Cardiac septum (tissue), 1 donor: ENCODE measurements at regions not wholly inside any gene's neighbourhood (a gene's known extent, or its start where the extent isn't known, plus 50 kb on each side); places are given as distances from the start of the nearest gene placed in this dataset.

ENCODE experiments used
- DNase-seq: peaks from one replicate; pipeline ENCODE4 v3.0.0-alpha.2; 2020; ENCODE audit warnings: low spot score
- intact Hi-C: fragments of 100-400 bp; cut with DNase I; formaldehyde crosslinking; loops from one replicate; pipeline ENCODE4 v1.14.0; 2022
- donor health status: DM: no; HTN: no; CAD: no.

DNA sequence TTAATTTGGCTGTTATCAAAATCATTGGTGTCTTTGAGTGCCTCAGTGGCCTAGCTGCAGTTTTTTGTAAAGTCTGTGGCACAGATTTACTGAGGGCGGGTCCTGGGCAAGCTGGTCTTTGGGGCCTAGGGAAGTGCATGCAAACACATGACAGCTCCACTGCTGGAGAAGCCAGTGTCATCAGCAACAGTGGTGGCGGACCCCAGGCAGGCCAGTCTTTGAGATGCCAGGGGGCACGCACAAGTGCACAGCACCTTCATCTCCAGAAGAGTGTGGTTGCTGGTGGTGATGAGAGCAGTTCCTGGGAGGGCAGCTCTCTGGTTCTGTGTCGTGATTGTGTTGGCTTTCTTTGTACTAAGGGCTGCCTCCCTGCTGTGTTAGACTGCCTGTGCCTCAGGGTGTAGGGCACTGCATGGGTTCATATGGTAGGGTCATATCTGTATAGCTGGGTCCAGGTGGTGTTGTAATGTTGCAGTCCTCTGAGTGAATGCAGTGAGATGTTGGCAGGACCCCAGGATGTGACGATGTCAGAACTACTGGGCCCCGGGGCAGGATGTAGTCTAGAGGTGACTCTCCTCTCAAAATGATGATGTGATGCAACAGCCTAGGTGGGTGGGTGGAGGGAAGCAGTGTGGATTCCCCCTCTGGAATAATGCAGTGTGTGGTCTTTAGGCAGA lies 646.7 kb upstream of the CDH2 start:
- DNase-seq: no peak
- intact Hi-C loops: no loop called here

GRCh38 chr18:28820353-28820752 lies 643.4 kb upstream of the CDH2 start:
- intact Hi-C loops: no loop called here

GRCh38 chr18:28816155-28816554 lies 639.2 kb upstream of the CDH2 start:
- intact Hi-C loops: no loop called here
- DNase-seq: no peak

More at GRCh38 chr18:28820353-28820752, 643.4 kb upstream of the CDH2 start:
- no peak for DNase-seq

DNA sequence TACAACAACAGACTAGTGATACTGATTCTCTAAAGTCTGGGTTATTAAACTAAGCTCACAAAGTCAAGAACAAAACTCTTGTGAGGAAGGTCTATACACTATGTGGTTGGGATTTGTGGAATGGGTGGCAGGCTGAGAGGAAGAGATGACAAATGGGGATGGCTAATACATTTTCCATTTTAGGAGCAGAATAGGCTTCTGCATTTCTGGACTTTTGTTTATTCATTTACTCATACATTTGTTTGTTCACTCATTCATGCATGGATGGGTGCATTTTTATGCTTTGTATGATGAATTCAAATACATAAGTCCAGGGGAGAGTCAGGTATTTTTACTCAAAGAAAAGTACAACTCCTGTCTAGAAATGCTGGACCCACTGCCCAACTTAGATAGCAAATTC lies 637.4 kb upstream of the CDH2 start:
- DNase-seq: no peak
- intact Hi-C loops: no loop called here

DNA sequence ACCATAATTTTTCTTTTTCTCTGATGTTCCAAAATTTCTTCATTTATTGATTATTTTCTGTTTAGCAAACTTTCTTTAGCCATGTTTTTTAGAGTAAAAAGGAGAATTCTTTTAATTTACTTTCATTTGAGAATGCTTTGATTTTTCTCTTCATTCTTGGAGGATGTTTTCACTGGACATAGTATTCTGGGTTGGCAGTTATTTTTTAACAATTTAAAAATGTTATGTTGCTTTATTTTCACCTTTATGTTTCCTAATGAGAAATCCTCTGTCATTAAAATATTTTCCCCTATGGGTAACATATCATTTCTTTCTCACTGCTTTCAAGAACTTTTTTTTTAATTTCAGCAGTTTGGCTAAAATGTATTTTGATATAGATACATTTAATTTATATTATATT lies 631.4 kb upstream of the CDH2 start:
- intact Hi-C loops: no loop called here
- no peak for DNase-seq

DNA sequence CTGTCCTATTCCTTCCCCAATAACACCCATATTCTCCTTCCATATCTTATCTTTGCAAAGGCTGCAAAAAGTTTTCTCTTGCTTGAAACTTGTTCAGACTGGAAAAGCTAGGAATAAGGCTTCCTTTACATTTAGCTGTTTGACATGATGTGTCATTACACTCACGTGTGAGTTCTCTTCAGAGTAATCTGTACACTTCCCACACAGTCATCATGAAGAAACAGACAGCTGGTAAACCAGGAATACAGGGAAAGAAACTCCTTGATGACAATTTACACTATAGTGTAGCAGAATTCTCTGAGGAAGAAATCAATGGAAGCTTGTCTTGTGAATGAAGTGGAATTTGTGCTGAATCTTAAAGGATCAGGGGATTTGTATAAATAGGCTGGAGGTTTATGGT lies 628.6 kb upstream of the CDH2 start:
- intact Hi-C loops: no loop called here
- DNase-seq: no peak

DNA sequence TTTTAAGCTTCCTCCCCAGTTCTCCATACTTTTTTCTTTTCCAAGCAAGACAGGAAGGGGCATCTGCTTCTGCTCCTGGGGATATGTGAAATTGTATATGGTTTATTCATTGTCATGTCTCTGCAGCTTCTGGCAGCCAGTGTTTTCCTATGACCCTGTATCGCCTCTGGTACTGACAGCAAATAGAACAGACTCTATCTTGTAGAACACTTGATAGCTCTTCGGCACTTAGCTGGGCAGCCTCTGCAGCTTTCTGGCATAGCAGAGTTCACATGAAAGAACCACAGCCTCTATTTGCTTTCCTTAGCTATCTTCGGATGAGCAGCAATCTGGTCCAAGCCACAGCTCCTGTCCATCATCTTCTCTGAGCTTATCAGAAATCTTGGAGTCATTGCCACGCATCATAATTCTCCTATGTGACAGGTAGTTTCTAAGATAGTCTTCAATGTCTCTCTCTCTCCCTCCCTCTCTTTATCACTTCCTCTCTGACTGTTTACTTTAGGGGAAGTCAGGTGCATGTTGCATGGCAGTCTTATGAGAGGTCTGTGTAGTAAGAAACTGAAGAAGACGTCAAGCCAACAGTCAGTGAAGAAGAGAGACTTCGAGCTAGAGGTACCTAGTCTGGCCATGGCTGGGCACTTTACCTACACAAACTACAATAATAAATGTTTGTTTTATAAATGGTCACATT lies 627.7 kb upstream of the CDH2 start:
- DNase-seq: no peak
- intact Hi-C loops: no loop called here

- intact Hi-C loops: no loop called here
- DNase-seq: no peak
Observed at GRCh38 chr18:28802546-28802945, 625.6 kb upstream of the CDH2 start.

GRCh38 chr18:28801876-28802275 lies 624.9 kb upstream of the CDH2 start:
- DNase-seq: no peak
- intact Hi-C loops: no loop called here

DNA sequence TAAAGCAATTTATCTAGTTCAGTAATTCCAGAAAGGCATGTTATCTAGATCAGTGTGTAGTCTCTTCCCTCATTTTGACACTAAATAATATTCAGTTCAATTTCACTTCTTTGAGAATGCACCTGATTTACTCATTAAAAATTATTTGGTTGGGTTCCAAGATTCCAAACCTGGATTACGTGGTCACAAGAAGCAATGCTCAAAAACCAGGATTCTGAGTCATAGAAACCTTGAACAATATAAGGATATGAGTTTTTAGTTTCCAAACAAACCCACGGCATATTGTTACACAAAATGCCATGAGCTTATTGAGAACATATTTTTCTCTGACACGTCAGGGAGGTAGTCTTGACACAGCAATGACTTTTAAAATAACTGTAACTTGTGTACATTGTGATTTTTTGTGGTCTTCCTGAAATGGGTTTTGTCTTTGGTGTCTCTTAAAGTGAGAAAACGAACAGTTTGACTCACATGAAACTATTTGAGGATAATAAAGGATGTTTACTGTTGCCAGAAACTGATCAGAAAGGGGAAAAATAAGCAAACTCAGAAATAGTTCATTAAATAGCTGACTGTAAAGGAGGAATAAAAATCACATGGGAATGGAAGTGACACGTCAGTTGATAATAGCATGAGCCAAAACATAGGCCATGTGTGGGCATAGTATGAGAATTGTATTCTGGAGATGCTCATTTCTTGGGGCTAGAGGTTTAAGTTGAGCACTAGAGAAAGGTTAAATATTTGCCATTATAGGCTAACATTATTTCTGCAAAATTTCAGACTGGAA lies 617.7 kb upstream of the CDH2 start:
- intact Hi-C loops: no loop called here

DNA sequence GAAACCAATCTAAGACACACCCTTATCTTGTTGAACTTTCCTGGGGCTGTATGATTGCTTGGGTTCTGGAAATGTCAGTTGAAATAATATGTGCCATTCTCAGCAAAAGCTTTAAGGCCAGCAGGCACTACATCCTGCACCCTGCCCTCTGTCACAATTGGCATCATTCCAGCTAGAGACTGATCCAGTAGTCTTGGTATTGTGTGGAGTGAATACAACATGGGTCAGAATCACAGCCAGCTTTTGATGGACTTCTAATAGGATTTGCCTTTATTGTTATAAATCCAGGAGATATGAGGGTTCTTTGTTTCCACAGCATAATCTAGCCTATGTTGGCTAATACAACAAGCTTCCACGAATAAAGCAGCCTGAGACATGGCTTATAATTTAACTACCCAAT lies 617.0 kb upstream of the CDH2 start:
- no peak for DNase-seq
- intact Hi-C loops: no loop called here

More for the DNA sequence above, 617.7 kb upstream of the CDH2 start:
- no peak for DNase-seq

GRCh38 chr18:28792404-28793086 lies 615.6 kb upstream of the CDH2 start:
- intact Hi-C loops: no loop called here
- DNase-seq: no peak

GRCh38 chr18:28791101-28791500 lies 614.2 kb upstream of the CDH2 start:
- no peak for DNase-seq
- intact Hi-C loops: no loop called here

DNA sequence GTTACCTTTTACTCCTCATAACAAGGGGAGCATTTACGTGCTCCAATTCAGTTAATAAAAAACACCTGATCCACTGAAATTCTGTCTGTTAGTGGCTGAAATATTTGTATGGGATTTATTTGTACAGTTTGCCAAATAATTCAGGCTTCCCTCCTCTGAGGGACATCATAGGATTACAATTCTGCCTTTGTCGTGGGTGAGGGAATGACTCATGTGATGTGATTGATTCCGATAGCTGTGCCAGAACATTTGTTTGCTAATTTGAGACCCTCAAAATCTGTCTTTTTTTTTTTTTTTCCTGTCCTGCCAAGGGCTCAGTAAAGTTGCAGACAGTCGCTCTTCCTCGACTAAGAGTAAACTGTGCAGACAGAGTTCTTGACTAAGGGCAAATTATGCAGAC lies 612.6 kb upstream of the CDH2 start:
- intact Hi-C loops: no loop called here
- DNase-seq: no peak

DNA sequence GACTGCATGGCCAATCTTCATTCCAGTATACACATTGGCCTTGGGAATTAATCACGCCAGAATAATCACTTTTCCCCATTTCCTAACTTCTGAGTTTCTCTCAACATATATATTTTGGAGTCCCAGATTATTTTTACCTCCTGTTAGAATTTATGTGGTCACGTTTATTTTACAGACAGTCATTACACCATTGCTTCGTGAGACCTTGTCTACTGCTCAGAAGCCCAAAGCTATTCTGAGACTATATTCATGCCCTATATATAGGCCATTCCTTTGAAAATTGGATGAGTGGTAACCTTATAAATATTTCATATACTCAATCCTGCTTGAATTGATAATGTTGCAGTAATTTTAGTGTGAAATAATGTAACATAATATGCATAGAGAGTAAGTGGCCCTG lies 610.0 kb upstream of the CDH2 start:
- intact Hi-C loops: no loop called here

DNA sequence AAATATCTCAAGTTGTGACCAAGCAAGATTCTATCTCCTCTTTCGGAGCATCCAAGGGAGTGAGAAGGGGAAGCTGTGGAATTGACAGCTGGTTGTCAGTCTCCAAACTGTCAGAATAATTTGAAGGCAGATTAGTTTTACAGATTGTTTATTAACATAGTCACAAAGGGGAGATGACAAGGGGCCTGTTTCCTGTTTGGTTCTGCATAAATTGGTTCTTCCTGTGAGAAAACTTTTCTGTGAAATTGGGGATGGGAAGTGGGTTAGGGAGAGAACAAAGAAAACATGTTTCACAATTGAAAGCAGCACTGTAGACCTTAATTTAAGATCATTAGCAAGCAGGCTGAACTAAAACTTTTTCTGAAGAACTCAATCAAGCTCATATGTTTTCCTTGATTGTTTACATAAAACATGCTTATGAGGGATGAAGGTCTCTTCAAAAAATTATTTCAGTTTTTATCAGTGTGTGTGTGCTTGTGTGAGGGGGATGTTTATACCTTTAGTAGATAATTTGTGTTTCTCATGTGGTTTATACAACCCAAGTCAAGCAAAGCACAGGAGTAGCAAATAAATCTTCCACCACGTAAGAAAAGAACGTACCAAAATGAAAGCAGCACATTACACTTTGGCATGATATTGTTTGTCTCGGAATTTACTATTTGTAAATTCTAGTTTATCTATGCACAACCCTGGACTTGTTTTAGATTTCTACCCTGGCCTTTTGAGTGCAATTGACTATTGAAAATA lies 604.9 kb upstream of the CDH2 start:
- intact Hi-C loops: no loop called here
- DNase-seq: no peak

More for the DNA sequence above, 610.0 kb upstream of the CDH2 start:
- no peak for DNase-seq

- no peak for DNase-seq
- intact Hi-C loops: no loop called here
Observed at GRCh38 chr18:28778706-28779105, 601.8 kb upstream of the CDH2 start.

DNA sequence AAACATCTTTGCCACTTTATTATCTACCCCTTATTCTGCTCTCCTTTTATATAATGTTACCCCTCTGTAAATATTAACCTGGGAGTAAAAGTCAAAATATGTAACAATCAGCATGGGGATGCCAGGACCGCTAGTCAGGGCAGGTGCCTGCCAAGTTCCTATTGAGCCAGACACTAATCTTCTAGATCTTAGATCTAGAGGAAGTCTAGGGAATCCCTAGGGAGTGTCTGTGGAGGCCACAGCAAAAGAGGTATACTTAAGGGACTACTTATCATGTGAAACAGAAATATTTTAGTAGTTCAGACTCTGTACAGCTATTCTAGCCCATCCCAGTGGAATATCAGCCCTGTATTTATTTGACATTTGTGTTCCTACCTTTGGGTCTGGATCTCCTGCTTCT lies 600.8 kb upstream of the CDH2 start:
- intact Hi-C loops: no loop called here

GRCh38 chr18:28771849-28772248 lies 594.9 kb upstream of the CDH2 start:
- intact Hi-C loops: no loop called here
- DNase-seq: no peak

More for the DNA sequence above, 600.8 kb upstream of the CDH2 start:
- DNase-seq: no peak
